Left ventricle myocardium inferior (tissue), 1 donor: ENCODE measurements at regions not wholly inside any gene's neighbourhood (a gene's known extent, or its start where the extent isn't known, plus 50 kb on each side); places are given as distances from the start of the nearest gene placed in this dataset.

Experiments
- DNase-seq: peaks from one replicate; pipeline ENCODE4 v3.0.0-alpha.2; 2020
- H3K27ac ChIP-seq: fragments of 200-600 bp; replicated peaks from 2 replicates; pipeline ENCODE4 v1.8.0; 2021
- H3K27me3 ChIP-seq: fragments of 200-600 bp; 2 replicates; pipeline ENCODE4 v1.8.0; 2021; ENCODE audit warnings: low read depth
- H3K36me3 ChIP-seq: fragments of 200-600 bp; 2 replicates; pipeline ENCODE4 v1.8.0; 2021
- H3K4me1 ChIP-seq: fragments of 200-600 bp; 2 replicates; pipeline ENCODE4 v1.8.0; 2021
- H3K4me3 ChIP-seq: fragments of 200-600 bp; 2 replicates; pipeline ENCODE4 v1.8.0; 2021; ENCODE audit warnings: mild to moderate bottlenecking, moderate library complexity
- H3K9me3 ChIP-seq: fragments of 200-600 bp; replicated peaks from 2 replicates; pipeline ENCODE4 v1.8.0; 2021
- CTCF ChIP-seq: fragments of 200-600 bp; IDR thresholded peaks from 2 replicates; pipeline ENCODE4 v1.8.0; 2021; ENCODE audit warnings: antibody characterized with exemption, mild to moderate bottlenecking, borderline replicate concordance
- intact Hi-C: fragments of 100-400 bp; cut with micrococcal nuclease; formaldehyde crosslinking; loops from one replicate; pipeline ENCODE4 v1.11.0; 2022
- donor health status: DM: no; HTN: yes; CAD: no; lungs with severe emphysema.

DNA sequence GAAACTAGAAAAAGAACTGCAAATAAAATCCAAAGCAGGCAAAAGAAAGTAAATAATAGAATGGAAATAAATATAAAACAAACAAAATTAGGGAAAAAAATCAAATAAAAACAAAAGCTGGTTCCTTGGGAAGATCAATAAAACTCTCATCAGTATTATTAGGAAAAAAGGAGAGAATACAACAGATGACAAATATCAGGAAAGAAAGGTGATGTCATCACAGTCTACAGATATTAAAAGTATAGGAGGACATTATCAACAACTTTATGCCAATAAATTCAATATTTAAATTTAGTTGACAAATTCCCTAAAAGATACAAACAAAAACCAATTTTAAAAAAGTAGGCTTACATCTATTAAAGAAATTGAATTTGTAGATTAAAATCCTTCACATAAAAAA is 107.4 kb upstream of the FOXN3 start:
- intact Hi-C loops: no loop called here
- H3K36me3 ChIP-seq: no peaks in the 10 kb centered on the region
- TF ChIP-seq CTCF: no peak
- no peaks in the 10 kb centered on the region for H3K4me1 ChIP-seq
- H3K9me3 ChIP-seq: peaks cover 40% of the 10 kb centered on the region
- DNase-seq: no peak
- H3K27me3 ChIP-seq: no peaks in the 10 kb centered on the region
- no peak overlapping the region for H3K4me3 ChIP-seq
- no peak overlapping the region for H3K27ac ChIP-seq

DNA sequence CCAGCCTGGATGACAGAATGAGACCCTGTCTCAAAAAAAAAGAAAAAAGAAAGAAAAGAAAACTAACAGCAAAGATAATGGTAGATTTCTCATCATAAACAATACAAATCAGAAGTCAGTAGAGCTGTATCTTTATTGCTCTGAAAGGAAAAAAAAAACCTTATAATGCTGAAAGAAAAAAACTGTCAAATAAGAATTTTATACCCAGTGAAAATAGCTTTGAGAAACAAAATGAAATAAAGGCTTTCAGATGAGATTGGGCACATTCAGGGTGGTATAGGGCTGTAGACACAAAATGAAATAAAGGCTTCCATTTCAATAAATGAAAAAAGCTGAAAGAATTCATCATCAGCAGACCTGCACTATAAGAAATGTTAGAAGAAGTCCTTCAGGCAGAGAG is 105.0 kb upstream of the FOXN3 start:
- peaks cover 28% of the 10 kb centered on the region for H3K9me3 ChIP-seq
- TF ChIP-seq CTCF: no peak

GRCh38 chr14:89519040-89519439 is 102.0 kb upstream of the FOXN3 start:
- no peak for DNase-seq

More for the DNA sequence above, 105.0 kb upstream of the FOXN3 start:
- intact Hi-C loops: no loop called here
- H3K36me3 ChIP-seq: no peaks in the 10 kb centered on the region
- H3K4me1 ChIP-seq: no peaks in the 10 kb centered on the region
- no peak overlapping the region for H3K27ac ChIP-seq
- no peak for DNase-seq
- no peaks in the 10 kb centered on the region for H3K27me3 ChIP-seq
- H3K4me3 ChIP-seq: no peak overlapping the region

DNA sequence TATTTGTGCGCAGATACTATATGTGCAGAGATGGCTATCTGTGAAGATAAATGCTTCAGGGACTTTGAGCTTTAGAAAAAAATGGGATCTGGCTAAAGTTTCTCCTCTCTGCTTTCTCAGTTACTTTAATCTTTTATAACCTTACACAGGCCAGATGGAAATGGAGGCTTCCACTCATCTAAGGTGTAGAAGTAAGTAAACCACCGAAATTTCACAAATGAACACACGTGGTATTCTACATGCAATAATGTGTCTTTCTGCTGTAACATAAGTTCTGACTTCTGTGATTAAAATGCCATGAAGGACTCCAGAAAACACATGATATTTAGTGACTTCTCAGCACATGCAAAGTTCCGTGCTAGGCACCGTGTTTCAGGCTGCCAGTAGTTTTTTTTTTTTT is 99.1 kb upstream of the FOXN3 start:
- H3K4me1 ChIP-seq: no peaks in the 10 kb centered on the region

More at GRCh38 chr14:89519040-89519439, 102.0 kb upstream of the FOXN3 start:
- Histone ChIP-seq H3K27me3 (no peaks in the 10 kb centered on the region), H3K27ac (no peak overlapping the region), H3K9me3 (peaks cover 18% of the 10 kb centered on the region), H3K4me3 (no peak overlapping the region), H3K36me3 (peaks cover 3% of the 10 kb centered on the region), H3K4me1 (no peaks in the 10 kb centered on the region)
- no peak for TF ChIP-seq CTCF
- intact Hi-C loops: no loop called here

GRCh38 chr14:89514601-89515000 is 97.6 kb upstream of the FOXN3 start:
- H3K27ac ChIP-seq: no peak overlapping the region
- H3K9me3 ChIP-seq: no peaks in the 10 kb centered on the region
- no peak overlapping the region for H3K4me3 ChIP-seq
- no peak for TF ChIP-seq CTCF
- no peaks in the 10 kb centered on the region for H3K4me1 ChIP-seq
- H3K36me3 ChIP-seq: peaks cover 3% of the 10 kb centered on the region
- H3K27me3 ChIP-seq: no peaks in the 10 kb centered on the region
- DNase-seq: no peak
- intact Hi-C loops: no loop called here

More for the DNA sequence above, 99.1 kb upstream of the FOXN3 start:
- Histone ChIP-seq H3K9me3 (peaks cover under 1% of the 10 kb centered on the region), H3K27ac (no peak overlapping the region), H3K27me3 (no peaks in the 10 kb centered on the region), H3K4me3 (no peak overlapping the region), H3K36me3 (peaks cover 3% of the 10 kb centered on the region)
- no peak for DNase-seq
- no peak for TF ChIP-seq CTCF
- intact Hi-C loops: no loop called here

GRCh38 chr14:89509891-89510290 is 92.9 kb upstream of the FOXN3 start:
- Histone ChIP-seq H3K27me3 (no peaks in the 10 kb centered on the region), H3K36me3 (no peaks in the 10 kb centered on the region), H3K4me1 (peaks cover 15% of the 10 kb centered on the region), H3K4me3 (no peak overlapping the region), H3K9me3 (no peaks in the 10 kb centered on the region), H3K27ac (no peak overlapping the region)
- no peak for TF ChIP-seq CTCF
- intact Hi-C loops: no loop called here
- DNase-seq: no peak
